ENCODE measurements at regions not wholly inside any gene's neighbourhood (a gene's known extent, or its start where the extent isn't known, plus 50 kb on each side); places are given as distances from the start of the nearest gene placed in this dataset.

- Histone ChIP-seq H2BK5ac (ENCODE audit: low read depth, low read length) (no peak overlapping the region), H2BK15ac (ENCODE audit: low read length) (no peak overlapping the region), H3K27me3 (replicated peaks in 1 of 4; ENCODE audit: control insufficient read depth in 3 of 4, extremely low read depth in 1 of 4, insufficient read depth in 3 of 4, low read length in 3 of 4) (no peaks in the 10 kb centered on the region), H3K4me2 (ENCODE audit: insufficient read depth in 1 of 2, low read depth in 2 of 2, low read length in 2 of 2) (no peak overlapping the region), H3K27ac (ENCODE audit: low read depth, low read length) (no peak overlapping the region), H3K18ac (ENCODE audit: extremely low read depth, low read length) (no peak overlapping the region), H2BK120ac (replicated peaks; ENCODE audit: low read depth, low read length) (no peak overlapping the region), H2BK20ac (ENCODE audit: low read length) (no peak overlapping the region), H4K20me1 (replicated peaks in 1 of 2; ENCODE audit: control insufficient read depth in 1 of 2, insufficient read depth in 2 of 2, low read length in 2 of 2) (no peaks in the 10 kb centered on the region), H2AK5ac (ENCODE audit: low read depth, low read length) (no peak overlapping the region), H4K5ac (ENCODE audit: insufficient read length, low read depth, low read length) (no peak overlapping the region), H3K56ac (replicated peaks; ENCODE audit: insufficient read length, low read depth, low read length) (no peak overlapping the region), H3K14ac (ENCODE audit: insufficient read length) (no peak overlapping the region), H3K4me1 (replicated peaks in 1 of 4; ENCODE audit: control insufficient read depth in 3 of 4, insufficient read depth in 4 of 4, low read length in 3 of 4) (0 out of 7 replicates have a peak, but pooled peaks cover 0 to 2% (median 0%) of the 10 kb centered on the region in 4 experiments), H4K91ac (replicated peaks; ENCODE audit: insufficient read length, low read length) (no peak overlapping the region), H2BK12ac (ENCODE audit: low read depth, low read length) (no peak overlapping the region), H3K4me3 (ENCODE audit: extremely low read depth in 1 of 4, insufficient read depth in 2 of 4, low read depth in 3 of 4, low read length in 4 of 4) (no peak overlapping the region), H3K79me1 (ENCODE audit: low read depth, low read length) (no peaks in the 10 kb centered on the region), H3K23ac (ENCODE audit: insufficient read length) (no peak overlapping the region), H3K23me2 (ENCODE audit: low read depth, low read length) (no peaks in the 10 kb centered on the region), H3K36me3 (ENCODE audit: control insufficient read depth in 2 of 4, insufficient read depth in 4 of 4, low read length in 3 of 4) (no peaks in the 10 kb centered on the region), H4K8ac (ENCODE audit: extremely low read depth, insufficient read depth, low read length) (no peak overlapping the region; the same call in 1 of the 2 replicates), H3K79me2 (ENCODE audit: control insufficient read depth in 1 of 2, insufficient read depth in 2 of 2, low read length in 2 of 2) (no peaks in the 10 kb centered on the region), H3K4ac (replicated peaks; ENCODE audit: insufficient read length, low read depth, low read length) (no peak overlapping the region), H3K9ac (replicated peaks in 1 of 4; ENCODE audit: extremely low read depth in 1 of 4, low read depth in 3 of 4, low read length in 3 of 4) (no peak overlapping the region), H2AFZ (ENCODE audit: low read length) (no peak overlapping the region), H3K9me3 (ENCODE audit: insufficient read depth in 2 of 2, low read depth in 1 of 2, low read length in 1 of 2) (peaks cover 0 to 3% of the 10 kb centered on the region in 2 experiments; a peak in 2 of 4 replicates)
- POLR2A ChIA-PET (ENCODE audit: partially characterized antibody) = no interaction called here
- CTCF ChIA-PET (ENCODE audit: partially characterized antibody) = interaction anchor here (2.8 kb wide), 1 partner anchor 51 kb away, joined by 9 read pairs; no protein-coding TSS in a partner anchor
- DNase-seq (ENCODE audit: low read depth in 1 of 2, low spot score in 2 of 2) (no peak), FAIRE-seq (no peak)
- WGBS, 2 experiments (ENCODE audit: extremely low coverage in 1 of 2, insufficient coverage in 1 of 2, insufficient read length in 1 of 2, insufficient replicate concordance in 2 of 2, low coverage in 1 of 2, low lambda C conversion rate in 2 of 2, missing lambda C conversion rate in 1 of 2) = 92% methylated on average over 6 of the region's 6 CpGs; no CpG with 5 or more reads in 1 of the 2 experiments
- TF ChIP-seq ATF2 (IDR thresholded peaks at IDR 0.05; ENCODE audit: low read length) = no peak
- no peak for TF ChIP-seq BACH1 (IDR thresholded peaks at IDR 0.05; ENCODE audit: low read length)
- no peak for TF ChIP-seq USF2 (IDR thresholded peaks at IDR 0.05; ENCODE audit: low read length)
- TF ChIP-seq CBX5 (IDR thresholded peaks at IDR 0.05; ENCODE audit: low read depth, low read length) = no peak
- no peak for TF ChIP-seq RXRA (IDR thresholded peaks at IDR 0.05; ENCODE audit: insufficient read depth, low read depth, low read length)
- TF ChIP-seq NRF1 (IDR thresholded peaks at IDR 0.05; ENCODE audit: low read depth, low read length) = no peak
- TF ChIP-seq TAF7 (optimal IDR thresholded peaks at IDR 0.05; ENCODE audit: borderline replicate concordance, low read depth, low read length) = no peak
- TF ChIP-seq SAP30 (IDR thresholded peaks at IDR 0.05; ENCODE audit: insufficient read depth, insufficient replicate concordance, low read length) = no peak
- no peak for TF ChIP-seq KDM1A (IDR thresholded peaks at IDR 0.05; ENCODE audit: borderline replicate concordance, low read length)
- TF ChIP-seq KDM5A (IDR thresholded peaks at IDR 0.05; ENCODE audit: low read length) = no peak
These were observed 725.2 kb downstream of the TSN start for GRCh38 chr2:122480501-122481243.
